ENCODE measurements at regions not wholly inside any gene's neighbourhood (a gene's known extent, or its start where the extent isn't known, plus 50 kb on each side); places are given as distances from the start of the nearest gene placed in this dataset.

- TF ChIP-seq CTCF (IDR thresholded peaks at IDR 0.05; ENCODE audit: extremely low read depth in 1 of 2, insufficient read depth in 1 of 2, low read depth in 1 of 2, low read length in 2 of 2) (no peak), POLR2A (IDR thresholded peaks at IDR 0.05; ENCODE audit: low read depth, low read length) (no peak), FOS (IDR thresholded peaks at IDR 0.05; ENCODE audit: borderline replicate concordance, insufficient read depth, low read length) (no peak), EZH2 (IDR thresholded peaks at IDR 0.05; ENCODE audit: borderline replicate concordance, low read depth, low read length, severe bottlenecking) (no peak)
Measured at GRCh38 chr18:37854396-37854795, 288.8 kb upstream of the CELF4 start.

All from endothelial cell of umbilical vein (primary cell).